GM12865 (cell line): ENCODE measurements at regions not wholly inside any gene's neighbourhood (a gene's known extent, or its start where the extent isn't known, plus 50 kb on each side); places are given as distances from the start of the nearest gene placed in this dataset.

ENCODE experiments used
- DNase-seq: peaks from one replicate; pipeline ENCODE4 v3.0.0; 2010; ENCODE audit warnings: low read depth
- H3K4me3 ChIP-seq: 2 replicates; pipeline ENCODE4 v1.5.1; 2011; ENCODE audit warnings: mild to moderate bottlenecking, low read depth, low read length, control low read depth
- CTCF ChIP-seq: IDR thresholded peaks from 2 replicates; pipeline ENCODE4 v1.5.1; 2011; ENCODE audit warnings: low read length, control low read depth, low read depth, inconsistent platforms; ENCODE audit not compliant: insufficient read depth; ENCODE audit errors: missing control alignments

DNA sequence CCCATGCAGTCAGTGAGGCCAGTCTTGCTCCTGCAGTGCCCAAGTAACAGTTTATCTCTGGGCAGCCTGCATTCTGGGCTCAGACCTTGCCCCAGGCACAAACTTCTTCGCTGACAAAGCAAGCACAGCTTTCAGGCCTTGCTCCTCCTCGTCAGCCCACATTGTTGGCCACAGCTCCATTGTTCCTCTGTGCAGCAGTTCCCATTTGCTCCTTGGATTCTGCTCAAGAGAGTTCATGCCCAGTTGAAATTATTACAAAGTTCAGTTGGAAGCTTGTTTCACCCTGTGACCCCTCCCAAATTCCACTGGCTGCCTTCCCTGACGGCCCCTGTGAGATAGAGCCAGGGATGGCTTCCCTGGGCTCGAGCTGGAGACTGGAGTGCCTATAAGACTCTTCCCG lies 163.4 kb upstream of the DDHD1 start:
- TF ChIP-seq CTCF, result no peak
- no peak for DNase-seq

GRCh38 chr14:53310412-53310811 lies 157.3 kb upstream of the DDHD1 start:
- peak; percentile 48 for DNase-seq
- H3K4me3 ChIP-seq, result no peak overlapping the region
- TF ChIP-seq CTCF, result no peak

More for the DNA sequence above, 163.4 kb upstream of the DDHD1 start:
- H3K4me3 ChIP-seq, result no peak overlapping the region

GRCh38 chr14:53306911-53307310 lies 153.8 kb upstream of the DDHD1 start:
- TF ChIP-seq CTCF, result no peak
- no peak overlapping the region for H3K4me3 ChIP-seq
- no peak for DNase-seq

DNA sequence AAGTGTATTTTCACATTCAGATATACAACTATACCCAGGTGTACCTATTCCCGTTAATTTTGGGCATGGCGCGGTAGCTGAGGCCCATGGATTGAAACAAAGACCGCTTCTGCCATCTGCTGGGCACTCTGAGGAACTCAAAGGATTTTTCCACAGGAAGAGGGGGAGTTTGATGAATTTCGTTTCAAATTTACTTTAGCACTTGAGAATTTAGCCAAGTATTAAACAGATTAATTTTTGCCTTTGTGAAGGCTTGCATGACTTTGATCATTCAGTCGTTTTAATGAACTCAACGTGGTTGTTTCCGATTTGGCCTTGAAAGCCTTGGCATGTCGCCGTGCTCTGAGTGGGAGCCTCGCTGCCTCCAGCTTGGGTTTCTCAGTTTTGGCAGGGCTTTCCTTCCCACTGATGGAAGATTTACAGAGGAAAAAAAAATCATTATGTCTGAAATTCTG lies 153.2 kb upstream of the DDHD1 start:
- DNase-seq, result peak; percentile 67
- no peak overlapping the region for H3K4me3 ChIP-seq
- peak; percentile 69 for TF ChIP-seq CTCF

DNA sequence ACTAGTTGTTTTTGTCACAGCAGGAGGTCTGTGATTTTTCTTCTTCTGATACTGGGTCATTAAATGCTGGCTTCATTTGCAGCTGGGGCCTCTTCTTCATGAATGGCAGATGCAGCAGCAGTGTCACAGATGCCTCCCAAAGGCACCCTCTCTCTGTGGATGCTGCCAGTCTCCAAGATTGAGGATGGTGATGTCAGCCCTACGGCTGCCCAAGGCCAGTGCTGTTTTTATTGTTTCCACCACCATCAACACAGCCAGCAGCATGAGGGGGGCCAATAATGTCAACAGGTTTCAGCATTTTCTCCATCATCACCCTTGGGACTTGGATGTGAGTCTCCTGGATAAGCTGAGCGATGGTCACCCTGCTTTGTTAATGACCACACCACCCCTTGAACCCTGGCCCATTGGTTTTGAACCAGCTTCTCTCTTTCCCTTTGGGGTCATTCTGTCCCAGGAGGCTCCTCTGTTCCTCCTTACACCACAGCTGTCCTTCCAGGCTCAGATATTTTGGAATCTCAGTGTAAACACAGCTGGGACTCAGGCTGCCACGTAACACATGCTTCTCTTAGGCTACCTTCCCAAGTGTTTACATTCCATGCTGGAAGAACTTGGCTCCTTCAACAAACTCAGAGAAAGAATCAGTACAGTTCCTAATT lies 151.7 kb upstream of the DDHD1 start:
- no peak for DNase-seq
- no peak overlapping the region for H3K4me3 ChIP-seq
- no peak for TF ChIP-seq CTCF

DNA sequence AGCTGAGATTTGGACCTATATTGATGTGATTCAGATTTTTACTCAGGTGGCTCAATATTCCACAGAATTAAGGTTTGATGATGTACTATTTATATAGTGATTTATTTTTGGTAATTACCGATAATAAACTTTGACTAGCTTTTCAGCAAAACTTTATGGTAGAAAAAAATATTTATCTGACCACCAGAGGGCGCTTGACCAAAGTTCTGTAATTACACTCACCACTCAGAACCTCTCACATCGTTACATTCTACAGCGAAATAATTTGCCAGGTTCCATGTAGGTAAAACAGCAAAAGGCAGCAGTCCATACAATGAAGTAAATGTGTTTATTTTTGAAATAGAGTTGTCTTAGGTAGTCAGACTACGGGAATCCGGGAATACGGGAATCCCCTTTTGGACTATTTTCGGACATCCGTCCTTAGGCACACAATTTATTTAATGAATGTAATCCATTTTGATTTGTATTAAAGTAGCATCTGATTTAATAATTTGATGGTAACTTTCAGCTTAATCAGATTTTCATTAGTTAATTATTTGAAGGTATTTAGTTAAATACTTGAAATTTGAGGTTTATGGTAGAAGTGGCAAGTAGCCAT lies 143.0 kb upstream of the DDHD1 start:
- peak; percentile 63 for DNase-seq
- no peak overlapping the region for H3K4me3 ChIP-seq
- TF ChIP-seq CTCF, result peak; percentile 47

DNA sequence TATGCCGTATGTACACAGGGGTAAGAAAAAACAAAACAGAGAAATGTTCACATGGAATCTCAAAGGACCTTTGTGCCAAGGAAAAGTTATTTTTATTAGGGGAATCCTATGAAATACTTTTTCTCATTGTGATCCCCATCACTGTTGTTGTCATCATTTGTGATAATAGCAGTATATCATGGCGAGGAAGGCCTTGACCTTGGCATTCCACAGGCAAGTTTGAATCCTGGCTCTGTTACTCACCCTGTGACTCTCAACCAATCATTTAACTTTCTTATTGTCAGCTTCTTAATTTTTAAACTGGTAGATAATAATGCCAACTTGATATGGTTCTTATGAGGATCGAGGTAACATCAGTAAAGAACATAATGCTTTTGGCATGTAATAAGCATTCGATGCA lies 142.2 kb upstream of the DDHD1 start:
- H3K4me3 ChIP-seq, result no peak overlapping the region
- DNase-seq, result no peak
- TF ChIP-seq CTCF, result no peak
